H1 (cell line): ENCODE measurements at regions not wholly inside any gene's neighbourhood (a gene's known extent, or its start where the extent isn't known, plus 50 kb on each side); places are given as distances from the start of the nearest gene placed in this dataset.

Experiments used
- CTCF ChIA-PET: fragments of 300-600 bp; sonication (Branson Sonifier 250); formaldehyde crosslinking; loops from one replicate; lab custom pipeline; 2021; ENCODE audit not compliant: partially characterized antibody; lab: Charles Lee
- POLR2A ChIA-PET: fragments of 300-600 bp; sonication (Branson Sonifier 250); formaldehyde crosslinking; loops from one replicate; lab custom pipeline; 2021; ENCODE audit warnings: inconsistent platforms; ENCODE audit not compliant: partially characterized antibody; lab: Charles Lee
- DNase-seq, 2 experiments: peaks; one replicate each; pipeline versions ENCODE4 v3.0.0 to v3.0.0-alpha.2; 2010 to 2022; ENCODE audit warnings: low spot score in 2 of 2, low read depth in 1 of 2, mixed read lengths in 1 of 2
- FAIRE-seq: peaks from 2 replicates; lab custom pipeline; 2011; peaks lifted over from hg19 to GRCh38; lab: Jason Lieb, UNC
- H2AFZ ChIP-seq: 2 replicates; pipeline ENCODE4 v1.8.1; 2012; ENCODE audit warnings: low read length, inconsistent platforms
- H2AK5ac ChIP-seq: 2 replicates; pipeline ENCODE4 v1.6.1; 2013; ENCODE audit warnings: low read depth, low read length
- H2BK120ac ChIP-seq: replicated peaks from 2 replicates; pipeline ENCODE3; 2013; ENCODE audit warnings: low read depth, low read length, inconsistent platforms
- H2BK12ac ChIP-seq: 2 replicates; pipeline ENCODE4 v1.6.1; 2013; ENCODE audit warnings: low read depth, low read length
- H2BK15ac ChIP-seq: 2 replicates; pipeline ENCODE4 v1.6.1; 2013; ENCODE audit warnings: low read length
- H2BK20ac ChIP-seq: 2 replicates; pipeline ENCODE4 v1.6.1; 2013; ENCODE audit warnings: low read length
- H2BK5ac ChIP-seq: 2 replicates; pipeline ENCODE4 v1.6.1; 2013; ENCODE audit warnings: low read depth, low read length
- H3K14ac ChIP-seq: 2 replicates; pipeline ENCODE4 v1.6.1; 2013; ENCODE audit warnings: inconsistent platforms; ENCODE audit not compliant: insufficient read length
- H3K18ac ChIP-seq: 2 replicates; pipeline ENCODE4 v1.6.1; 2013; ENCODE audit warnings: low read length; ENCODE audit errors: extremely low read depth
- H3K23ac ChIP-seq: 2 replicates; pipeline ENCODE4 v1.6.1; 2013; ENCODE audit warnings: inconsistent platforms; ENCODE audit not compliant: insufficient read length
- H3K23me2 ChIP-seq: 2 replicates; pipeline ENCODE4 v1.6.1; 2013; ENCODE audit warnings: low read depth, low read length
- H3K27ac ChIP-seq: 2 replicates; pipeline ENCODE4 v1.6.1; 2011; ENCODE audit warnings: low read depth, low read length, inconsistent platforms
- H3K27me3 ChIP-seq, 4 experiments: replicated peaks in 1 of 4; 1 replicate in 1 of 4; 2 replicates in 3 of 4; pipeline versions ENCODE4 v1.6.1 to v1.8.1; 2011 to 2013; ENCODE audit warnings: low read length in 3 of 4, mild to moderate bottlenecking in 3 of 4, inconsistent platforms in 2 of 4, mixed read lengths in 2 of 4, moderate library complexity in 1 of 4; ENCODE audit not compliant: control insufficient read depth in 3 of 4, insufficient read depth in 3 of 4; ENCODE audit errors: extremely low read depth in 1 of 4
- H3K36me3 ChIP-seq, 4 experiments: 2 replicates each; pipeline versions ENCODE4 v1.6.1 to v1.8.1; 2011 to 2013; ENCODE audit warnings: mild to moderate bottlenecking in 4 of 4, low read length in 3 of 4, moderate library complexity in 2 of 4, control low read depth in 1 of 4, inconsistent platforms in 1 of 4; ENCODE audit not compliant: insufficient read depth in 4 of 4, control insufficient read depth in 2 of 4
- H3K4ac ChIP-seq: replicated peaks from 2 replicates; pipeline ENCODE3; 2013; ENCODE audit warnings: low read length, low read depth, mixed read lengths, inconsistent platforms; ENCODE audit not compliant: insufficient read length
- H3K4me1 ChIP-seq, 4 experiments: replicated peaks in 1 of 4; 1 replicate in 1 of 4; 2 replicates in 3 of 4; pipeline versions ENCODE4 v1.6.1 to v1.8.1; 2011 to 2013; ENCODE audit warnings: low read length in 3 of 4, inconsistent platforms in 2 of 4, mixed read lengths in 1 of 4; ENCODE audit not compliant: insufficient read depth in 4 of 4, control insufficient read depth in 3 of 4
- H3K4me2 ChIP-seq, 2 experiments: 2 replicates each; pipeline versions ENCODE4 v1.6.1 to v1.8.1; 2011 to 2013; ENCODE audit warnings: low read depth in 2 of 2, low read length in 2 of 2, control low read depth in 1 of 2, inconsistent platforms in 1 of 2, mild to moderate bottlenecking in 1 of 2; ENCODE audit not compliant: insufficient read depth in 1 of 2
- H3K4me3 ChIP-seq, 4 experiments: fragments of 200-600, 300-600 bp in 1 of 4; sonication (generic), shearing (Covaris generic), sonication (Bioruptor Twin) in 1 of 4; 2 replicates each; pipeline versions ENCODE4 v1.5.1 to v1.8.1; 2011 to 2016; ENCODE audit warnings: low read length in 4 of 4, low read depth in 3 of 4, control low read depth in 2 of 4, inconsistent platforms in 2 of 4, mild to moderate bottlenecking in 2 of 4, mixed read lengths in 1 of 4, moderate library complexity in 1 of 4; ENCODE audit not compliant: insufficient read depth in 2 of 4; ENCODE audit errors: extremely low read depth in 1 of 4
- H3K56ac ChIP-seq: replicated peaks from 2 replicates; pipeline ENCODE3; 2013; ENCODE audit warnings: low read depth, mild to moderate bottlenecking, mixed read lengths, low read length, inconsistent platforms; ENCODE audit not compliant: insufficient read length
- H3K79me1 ChIP-seq: 2 replicates; pipeline ENCODE4 v1.6.1; 2013; ENCODE audit warnings: low read depth, low read length, control low read depth
- H3K79me2 ChIP-seq, 2 experiments: 2 replicates each; pipeline versions ENCODE4 v1.6.1 to v1.8.1; 2012 to 2013; ENCODE audit warnings: low read length in 2 of 2, mild to moderate bottlenecking in 2 of 2, inconsistent platforms in 1 of 2; ENCODE audit not compliant: insufficient read depth in 2 of 2, control insufficient read depth in 1 of 2
- H3K9ac ChIP-seq, 4 experiments: replicated peaks in 1 of 4; 1 replicate in 1 of 4; 2 replicates in 3 of 4; pipeline versions ENCODE4 v1.6.1 to v1.8.1; 2011 to 2013; ENCODE audit warnings: low read depth in 3 of 4, low read length in 3 of 4, control low read depth in 2 of 4, mild to moderate bottlenecking in 2 of 4, moderate library complexity in 2 of 4, inconsistent platforms in 1 of 4; ENCODE audit errors: extremely low read depth in 1 of 4
- H3K9me3 ChIP-seq, 2 experiments: 2 replicates each; pipeline versions ENCODE4 v1.6.1 to v1.8.1; 2012 to 2013; ENCODE audit warnings: mild to moderate bottlenecking in 2 of 2, moderate library complexity in 2 of 2, control low read depth in 1 of 2, inconsistent platforms in 1 of 2, low read depth in 1 of 2, low read length in 1 of 2, mixed read lengths in 1 of 2; ENCODE audit not compliant: insufficient read depth in 2 of 2
- H4K20me1 ChIP-seq, 2 experiments: replicated peaks in 1 of 2; 2 replicates each; pipeline versions ENCODE3 to v1.8.1; 2011 to 2013; ENCODE audit warnings: inconsistent platforms in 2 of 2, low read length in 2 of 2, mild to moderate bottlenecking in 1 of 2; ENCODE audit not compliant: insufficient read depth in 2 of 2, control insufficient read depth in 1 of 2
- H4K5ac ChIP-seq: 2 replicates; pipeline ENCODE4 v1.6.1; 2013; ENCODE audit warnings: low read length, low read depth, mixed read lengths, inconsistent platforms; ENCODE audit not compliant: insufficient read length
- H4K8ac ChIP-seq: 2 replicates; pipeline ENCODE4 v1.8.0; 2013; ENCODE audit warnings: mild to moderate bottlenecking, moderate library complexity, low read length, inconsistent platforms; ENCODE audit not compliant: insufficient read depth; ENCODE audit errors: extremely low read depth
- H4K91ac ChIP-seq: replicated peaks from 2 replicates; pipeline ENCODE3; 2013; ENCODE audit warnings: low read length, mixed read lengths, inconsistent platforms; ENCODE audit not compliant: insufficient read length
- BRCA1 ChIP-seq: IDR thresholded peaks from 2 replicates; pipeline ENCODE4 v1.6.1; 2012; ENCODE audit warnings: low read depth, low read length, improper control_type of control experiment
- CBX5 ChIP-seq: fragments of 300-800, 300-1000 bp; sonication (generic); IDR thresholded peaks from 2 replicates; pipeline ENCODE4 v1.7.1; 2016; ENCODE audit warnings: antibody characterized with exemption, low read length, low read depth
- POLR2A ChIP-seq, 2 experiments: IDR thresholded peaks; 1 replicate in 1 of 2; 2 replicates in 1 of 2; pipeline ENCODE4 v1.6.1; 2011; ENCODE audit warnings: low read depth in 2 of 2, low read length in 2 of 2, mild to moderate bottlenecking in 2 of 2; ENCODE audit errors: control extremely low read depth in 1 of 2
- RBBP5 ChIP-seq: IDR thresholded peaks from 2 replicates; pipeline ENCODE4 v1.7.1; 2012; ENCODE audit warnings: low read depth, mild to moderate bottlenecking, inconsistent platforms, low read length, moderate library complexity, borderline replicate concordance
- SIX5 ChIP-seq: IDR thresholded peaks from 2 replicates; pipeline ENCODE4 v1.6.1; 2011; ENCODE audit warnings: mild to moderate bottlenecking, low read depth, low read length
- SUZ12 ChIP-seq: fragments of 200-600 bp; sonication (generic); IDR thresholded peaks from 2 replicates; pipeline ENCODE4 v1.6.1; 2012; ENCODE audit warnings: mild to moderate bottlenecking, inconsistent platforms, low read length, moderate library complexity, mixed read lengths
- TAF7 ChIP-seq: optimal IDR thresholded peaks from 2 replicates; pipeline ENCODE3; 2011; ENCODE audit warnings: low read depth, mild to moderate bottlenecking, inconsistent platforms, low read length, moderate library complexity, borderline replicate concordance
- ZNF274 ChIP-seq: IDR thresholded peaks from 2 replicates; pipeline ENCODE4 v1.7.0; 2012; ENCODE audit warnings: low read length, borderline replicate concordance; ENCODE audit errors: extremely low read depth
- WGBS, 2 experiments: shearing (Covaris generic) in 1 of 2; methylation state at CpG; one replicate each; pipeline versions ENCODE4 v1.1.6 to v1.1.7; 2013 to 2015; ENCODE audit warnings: low lambda C conversion rate in 2 of 2, mixed read lengths in 2 of 2, inconsistent platforms in 1 of 2, low coverage in 1 of 2, missing lambda C conversion rate in 1 of 2; ENCODE audit not compliant: insufficient replicate concordance in 2 of 2, insufficient coverage in 1 of 2, insufficient read length in 1 of 2; ENCODE audit errors: extremely low coverage in 1 of 2, missing lambda C conversion rate in 1 of 2; 5-methylcytosine and 5-hydroxymethylcytosine counted together

DNA sequence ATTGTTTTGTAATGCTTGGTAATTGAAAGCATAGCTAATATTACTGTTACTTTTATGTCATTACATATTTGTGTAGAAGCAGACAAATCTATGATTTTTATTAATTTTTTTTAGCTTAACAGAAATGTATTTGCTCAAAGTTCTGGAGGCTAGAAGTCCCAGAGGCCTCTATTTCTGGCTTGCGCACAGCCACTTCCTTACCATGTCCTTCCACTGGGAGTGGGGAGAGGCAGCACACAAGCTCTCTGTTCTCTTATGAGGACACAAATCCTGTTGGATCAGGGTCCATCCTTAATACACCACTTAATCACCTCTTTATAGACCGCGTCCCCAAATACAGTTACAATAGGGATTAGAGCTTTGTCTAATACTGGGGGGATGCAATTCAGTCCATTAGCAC lies 1061.4 kb downstream of the OTOL1 start:
- no peak overlapping the region for H3K56ac ChIP-seq
- no peak overlapping the region for H3K4ac ChIP-seq
- FAIRE-seq, result no peak
- no peaks in the 10 kb centered on the region for H3K4me1 ChIP-seq
- H2BK5ac ChIP-seq, result no peak overlapping the region
- no peak overlapping the region for H2BK120ac ChIP-seq
- no peak for DNase-seq
- H3K79me2 ChIP-seq, result no peaks in the 10 kb centered on the region
- H3K14ac ChIP-seq, result no peak overlapping the region
- H4K8ac ChIP-seq, result no peak overlapping the region
- no peak overlapping the region for H3K18ac ChIP-seq
- H2AK5ac ChIP-seq, result no peak overlapping the region
- no peak overlapping the region for H3K27ac ChIP-seq
- no peak overlapping the region for H2BK15ac ChIP-seq
- no peak overlapping the region for H2BK20ac ChIP-seq
- no peaks in the 10 kb centered on the region for H3K79me1 ChIP-seq
- no peaks in the 10 kb centered on the region for H3K9me3 ChIP-seq
- POLR2A ChIA-PET, result no interaction called here
- H2BK12ac ChIP-seq, result no peak overlapping the region
- H3K23me2 ChIP-seq, result no peaks in the 10 kb centered on the region
- H3K23ac ChIP-seq, result no peak overlapping the region
- 98% methylated on average over 3 of the region's 3 CpGs; no CpG with 5 or more reads in 1 of the 2 experiments for WGBS, 2 experiments
- CTCF ChIA-PET, result interaction anchor here (0.6 to 0.7 kb wide), 2 partner anchors 40 to 79 kb away, joined by 3 read pairs; no protein-coding TSS in a partner anchor
- no peaks in the 10 kb centered on the region for H3K36me3 ChIP-seq
- H4K91ac ChIP-seq, result no peak overlapping the region
- no peak overlapping the region for H3K4me3 ChIP-seq
- no peak overlapping the region for H3K9ac ChIP-seq
- H4K20me1 ChIP-seq, result no peaks in the 10 kb centered on the region
- TF ChIP-seq TAF7, result no peak
- TF ChIP-seq SIX5, result no peak
- no peak for TF ChIP-seq CBX5
- no peak for TF ChIP-seq ZNF274
- no peak for TF ChIP-seq RBBP5
- TF ChIP-seq SUZ12, result no peak
- TF ChIP-seq BRCA1, result no peak
- no peak for TF ChIP-seq POLR2A (IDR thresholded peaks at IDR 0.05; ENCODE audit: control extremely low read depth in 1 of 2, low read depth in 2 of 2, low read length in 2 of 2)
- TF ChIP-seq, all 59 proteins: peak for 0
- Histone ChIP-seq H4K5ac (no peak overlapping the region), H3K4me2 (no peak overlapping the region), H3K27me3 (no peaks in the 10 kb centered on the region), H2AFZ (no peak overlapping the region)
